NCI-H2227 treated with DMSO at 0.1 percent for 48 hours (cell line): ENCODE measurements at regions not wholly inside any gene's neighbourhood (a gene's known extent, or its start where the extent isn't known, plus 50 kb on each side); places are given as distances from the start of the nearest gene placed in this dataset.
"Not testable (repeated sequence)": the region's sequence is repeated elsewhere in the genome, so short reads cannot be mapped to it uniquely, and the experiment has no call there.

Source experiments
- DNase-seq: peaks from one replicate; lab custom pipeline; 2025; lab: John Stamatoyannopoulos, UW

DNA sequence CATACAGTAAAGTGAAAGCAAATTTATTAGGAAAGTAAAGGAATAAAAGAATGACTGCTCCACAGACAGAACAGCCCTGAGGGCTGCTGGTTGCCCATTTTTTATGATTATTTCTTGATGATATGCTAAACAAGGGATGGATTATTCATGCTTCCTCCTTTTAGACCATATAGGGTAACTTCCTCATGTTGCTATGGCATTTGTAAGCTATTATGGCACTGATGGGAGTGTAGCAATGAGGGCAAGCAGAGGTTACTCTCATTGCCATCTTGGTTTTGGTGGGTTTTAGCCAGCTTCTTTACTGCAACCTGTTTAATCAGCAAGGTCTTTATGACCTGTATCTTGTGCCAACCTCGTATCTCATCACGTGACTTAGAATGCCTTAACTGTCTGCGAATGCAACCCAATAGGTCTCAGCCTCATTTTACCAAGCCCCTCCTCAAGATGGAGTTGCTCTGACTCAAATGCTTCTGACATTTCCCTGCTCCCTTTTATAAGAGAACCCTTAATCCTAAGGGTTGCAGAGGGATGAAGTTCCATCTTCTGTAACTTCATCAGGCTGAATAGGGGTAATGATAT lies 280.1 kb upstream of the RGS17 start:
- no peak for DNase-seq

DNA sequence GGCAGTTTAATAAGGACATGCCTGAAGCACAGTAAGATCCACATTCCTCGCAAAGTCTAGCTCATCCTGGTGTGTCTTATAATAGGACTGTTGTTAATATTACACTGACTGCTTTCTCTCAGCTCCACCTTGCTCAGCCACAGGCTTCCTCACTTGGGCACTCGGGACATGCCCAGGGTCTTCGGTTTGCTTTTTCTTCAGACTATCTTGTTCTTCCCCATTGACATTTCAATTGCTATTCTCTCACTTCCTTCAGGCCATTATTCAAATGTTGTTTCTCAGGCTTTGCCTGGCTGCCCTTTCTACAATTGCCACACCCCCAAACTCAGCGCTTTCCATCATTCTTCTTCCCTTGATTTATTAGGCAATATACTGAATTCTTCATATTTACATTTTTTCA lies 274.8 kb upstream of the RGS17 start:
- no peak for DNase-seq

DNA sequence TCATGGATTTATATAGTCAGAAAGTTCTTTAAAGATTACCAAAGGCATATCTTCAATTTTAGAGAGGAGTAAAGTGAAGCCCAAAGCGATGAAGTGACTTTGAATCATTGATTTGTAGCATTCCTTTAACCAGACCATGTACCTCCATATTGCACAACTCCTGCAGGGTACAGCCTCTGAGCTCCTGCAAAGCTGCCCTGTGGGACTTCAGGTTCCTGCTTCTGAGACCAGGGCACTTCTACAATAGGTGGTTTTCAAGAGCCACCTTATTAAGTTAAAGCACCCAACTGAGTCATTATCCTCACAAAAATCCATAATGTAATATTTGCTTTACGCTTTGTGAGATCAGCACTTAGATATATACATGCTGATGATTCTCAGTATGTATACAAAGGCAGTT lies 270.7 kb upstream of the RGS17 start:
- DNase-seq: no peak

DNA sequence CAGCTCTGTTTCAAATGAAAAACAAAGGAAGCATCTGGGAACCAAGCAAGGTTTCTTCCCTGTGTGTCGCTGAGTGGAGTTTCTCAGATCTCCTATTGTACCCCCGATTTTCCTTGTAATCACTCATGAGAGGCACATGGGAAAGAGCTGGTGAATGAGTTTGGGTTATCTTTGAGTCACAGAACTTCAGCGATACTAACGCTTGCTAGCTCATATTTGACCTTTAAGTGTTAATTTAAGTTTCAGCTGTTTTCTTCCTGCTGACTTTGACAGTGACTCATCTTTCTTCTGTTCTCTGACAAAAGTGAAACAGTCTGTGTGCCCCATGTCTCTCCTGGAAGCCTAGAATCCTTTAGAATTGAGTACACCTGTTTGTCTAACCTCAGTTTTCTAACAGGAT lies 261.1 kb upstream of the RGS17 start:
- DNase-seq: no peak

DNA sequence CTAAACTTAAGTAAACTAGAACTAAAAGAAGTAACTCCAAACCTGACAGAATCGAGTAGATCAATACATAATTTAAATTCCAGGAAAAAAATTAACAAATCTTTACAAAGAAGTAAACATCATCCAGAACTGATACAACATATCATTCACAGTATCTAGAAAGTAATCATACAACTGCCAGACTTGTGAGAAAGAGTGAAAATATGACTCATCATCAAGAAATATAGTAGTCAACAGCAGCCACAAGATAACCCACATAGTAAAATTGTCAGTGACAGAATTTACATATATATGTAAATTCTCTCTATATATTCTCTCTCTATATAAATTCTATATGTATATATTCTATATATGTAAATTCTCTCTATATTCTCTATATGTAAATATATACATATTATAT lies 242.8 kb upstream of the RGS17 start:
- DNase-seq: no peak

DNA sequence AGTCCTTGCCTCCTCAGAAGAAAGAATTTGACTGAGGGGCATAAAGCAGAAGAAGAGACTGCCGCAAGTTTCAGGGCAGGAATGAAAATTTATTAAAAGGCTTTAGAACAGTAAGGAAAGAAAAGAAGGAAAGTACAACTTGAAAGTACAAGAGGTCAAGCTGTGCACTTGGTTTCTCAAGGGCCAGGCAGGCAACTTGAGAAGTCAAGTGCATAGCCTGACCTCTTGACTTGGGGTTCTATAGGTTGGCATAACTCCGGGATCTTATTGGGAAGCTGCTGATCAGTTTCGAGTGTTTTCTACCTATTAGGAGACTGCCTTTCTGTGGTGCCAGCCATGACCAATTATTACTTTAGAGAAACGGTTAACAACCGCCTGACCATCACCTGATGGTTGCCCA lies 237.0 kb upstream of the RGS17 start:
- DNase-seq: no peak

DNA sequence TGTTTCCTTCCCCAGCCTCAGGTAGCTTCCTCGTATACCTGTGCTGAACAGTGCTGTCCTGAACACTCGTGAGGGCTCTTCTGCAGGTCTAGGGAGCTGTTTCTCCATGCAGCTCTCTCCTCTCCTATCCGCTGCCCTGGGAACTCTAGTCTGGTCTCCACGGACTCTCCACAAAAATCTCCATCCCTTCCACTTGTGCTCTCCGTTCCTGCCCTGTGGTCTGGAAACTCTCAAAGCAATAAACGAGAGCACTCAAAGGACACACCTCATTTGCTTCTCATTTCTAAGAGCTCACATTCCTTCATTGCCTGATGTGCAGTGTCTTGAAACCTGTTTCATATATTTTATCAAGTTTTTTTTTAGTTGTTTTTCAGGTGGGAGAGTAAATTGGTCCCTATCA lies 235.9 kb upstream of the RGS17 start:
- no peak for DNase-seq

DNA sequence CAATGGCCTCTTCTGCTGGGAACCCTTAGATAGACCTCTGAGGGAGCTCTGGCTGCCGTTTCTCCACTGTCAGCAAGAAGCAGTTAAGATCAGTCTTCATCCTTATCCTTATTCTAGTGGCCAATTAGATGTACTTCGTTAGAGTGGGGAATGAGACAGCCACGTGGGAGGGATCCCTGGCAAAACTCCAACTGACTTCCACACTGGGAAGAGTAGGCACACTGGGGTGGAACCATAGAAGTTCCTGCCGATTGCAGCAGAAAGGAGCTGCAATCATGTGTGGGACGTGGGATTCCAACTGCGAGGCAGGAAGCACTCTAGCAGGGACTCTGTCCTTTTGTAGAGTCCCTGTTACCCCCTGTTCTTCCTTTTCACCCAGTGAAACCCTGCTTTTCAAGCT lies 226.3 kb upstream of the RGS17 start:
- DNase-seq: no peak

DNA sequence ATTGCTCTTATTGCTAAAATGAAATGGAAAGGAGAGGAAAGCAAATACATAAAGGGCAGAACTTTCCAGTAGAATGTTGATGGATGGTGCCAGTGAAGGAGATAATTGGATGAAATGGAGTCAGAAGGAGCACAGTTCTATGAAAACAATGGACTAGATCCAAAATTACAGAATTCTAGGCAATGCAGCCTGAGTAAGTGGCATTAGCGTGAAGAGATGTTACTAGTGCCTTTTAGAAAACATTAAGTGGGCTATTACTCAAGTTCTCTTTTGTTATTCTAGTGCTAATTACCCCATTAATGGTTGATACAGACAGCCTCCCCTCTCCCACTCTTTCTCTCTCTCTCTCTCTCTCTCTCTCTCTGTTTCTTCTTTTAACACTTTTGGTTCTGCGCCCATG lies 209.5 kb upstream of the RGS17 start:
- no peak for DNase-seq

DNA sequence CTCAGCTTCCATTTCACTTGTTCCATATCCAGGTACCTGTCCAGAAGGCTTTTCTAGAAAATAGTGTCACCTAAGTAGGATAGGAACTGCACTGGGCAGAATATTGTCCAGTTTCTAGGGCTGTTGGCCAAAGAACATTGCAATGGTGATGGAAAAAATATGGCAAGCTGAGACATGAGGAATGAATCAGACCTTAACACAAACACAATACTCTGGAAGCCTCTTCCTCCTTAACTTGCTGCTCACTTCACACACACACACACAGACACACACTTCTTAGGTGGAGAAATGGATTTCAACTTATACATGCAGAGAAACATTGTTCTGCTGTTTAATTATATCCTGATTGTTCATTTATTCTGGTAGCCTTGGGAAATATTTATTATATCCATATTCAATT lies 203.0 kb upstream of the RGS17 start:
- no peak for DNase-seq

DNA sequence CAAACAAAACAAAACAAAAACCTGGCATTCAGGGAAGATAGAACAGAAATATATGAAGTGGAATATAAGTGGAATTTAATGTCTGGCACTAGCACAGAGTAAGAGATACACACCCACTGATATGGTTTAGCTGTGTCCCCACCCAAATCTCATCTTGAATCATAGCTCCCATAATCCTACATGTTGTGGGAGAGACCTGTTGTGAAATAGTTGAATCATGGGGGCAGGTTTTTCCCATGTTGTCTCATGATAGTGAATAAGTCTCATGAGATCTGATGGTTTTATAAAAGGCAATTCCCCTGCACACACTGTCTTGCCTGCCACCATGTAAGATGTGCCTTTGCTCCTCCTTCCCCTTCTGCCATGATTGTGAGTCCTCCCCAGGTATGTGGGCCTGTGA lies 200.1 kb upstream of the RGS17 start:
- not testable (repeated sequence) for DNase-seq

DNA sequence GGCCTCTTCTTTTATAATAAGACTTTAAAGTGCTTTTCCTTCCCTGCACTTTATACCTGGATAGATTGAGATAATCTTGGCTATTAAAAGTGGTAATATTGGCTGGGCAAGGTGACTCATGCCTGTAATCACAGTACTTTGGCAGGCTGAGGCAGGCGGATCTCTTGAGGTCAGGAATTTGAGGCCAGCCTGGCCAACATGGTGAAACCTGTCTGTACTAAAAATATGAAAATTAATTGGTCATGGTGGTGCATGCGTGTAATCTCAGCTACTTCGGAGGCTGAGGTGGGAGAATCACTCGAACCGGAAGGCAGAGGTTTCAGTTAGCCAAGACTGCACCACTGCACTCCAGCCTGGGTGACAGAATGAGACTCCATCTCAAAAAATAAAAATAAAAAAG lies 197.1 kb upstream of the RGS17 start:
- DNase-seq: no peak

DNA sequence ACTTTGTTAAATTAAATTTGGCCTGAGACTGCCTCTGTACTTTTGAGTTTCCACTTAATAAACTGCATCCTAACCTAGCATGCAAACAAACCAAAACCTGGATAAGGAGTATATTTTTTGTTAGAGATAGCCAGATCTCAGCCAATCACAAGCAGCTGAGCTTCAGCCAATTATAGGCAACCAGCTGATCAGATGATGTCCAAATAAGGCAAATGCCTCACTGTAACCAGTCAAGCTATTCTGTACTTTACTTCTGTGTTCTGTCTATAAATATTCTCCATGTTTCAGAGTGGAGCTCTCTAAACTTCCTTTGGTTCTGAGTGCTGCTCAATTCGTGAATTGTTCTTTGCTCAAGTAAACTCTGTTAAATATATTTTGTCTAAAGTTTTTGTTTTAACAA lies 194.6 kb upstream of the RGS17 start:
- no peak for DNase-seq

DNA sequence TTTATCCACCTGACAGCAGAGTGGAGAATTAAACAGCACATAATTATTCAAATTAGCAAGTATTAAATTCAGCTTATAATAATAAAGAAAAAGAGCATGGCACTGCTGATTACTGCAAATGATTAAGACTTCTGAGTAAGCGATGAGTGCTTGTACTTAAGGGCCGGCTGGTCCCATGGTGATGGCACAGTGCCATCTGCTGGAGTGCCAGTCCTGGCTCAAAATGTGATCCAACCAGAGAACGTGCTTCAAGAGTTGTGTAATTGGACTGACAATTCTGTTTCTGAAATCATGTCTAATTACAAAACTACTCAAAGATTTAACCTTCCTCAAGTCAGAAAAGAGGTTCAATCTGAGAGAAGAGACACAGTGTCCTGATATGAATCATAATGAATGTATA lies 181.6 kb upstream of the RGS17 start:
- DNase-seq: no peak

DNA sequence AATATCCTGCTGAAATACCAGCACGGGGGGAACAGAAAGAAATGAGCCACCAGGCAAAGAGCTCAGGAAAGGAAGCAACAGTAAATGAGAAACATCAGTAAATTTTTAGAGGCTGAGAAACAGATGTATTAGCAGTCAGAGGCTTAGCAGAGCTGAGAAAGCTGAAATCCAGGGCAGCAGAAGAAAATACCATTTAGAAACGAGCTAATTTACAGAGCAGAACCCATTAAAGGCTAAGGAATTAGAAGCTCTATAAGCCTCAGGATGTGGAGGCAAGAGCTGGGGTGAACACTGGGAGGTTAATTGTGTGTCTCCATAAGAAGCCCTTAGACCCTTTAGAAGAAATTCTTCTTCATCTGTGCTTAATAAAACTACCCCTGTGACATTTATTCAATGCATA lies 178.6 kb upstream of the RGS17 start:
- no peak for DNase-seq

DNA sequence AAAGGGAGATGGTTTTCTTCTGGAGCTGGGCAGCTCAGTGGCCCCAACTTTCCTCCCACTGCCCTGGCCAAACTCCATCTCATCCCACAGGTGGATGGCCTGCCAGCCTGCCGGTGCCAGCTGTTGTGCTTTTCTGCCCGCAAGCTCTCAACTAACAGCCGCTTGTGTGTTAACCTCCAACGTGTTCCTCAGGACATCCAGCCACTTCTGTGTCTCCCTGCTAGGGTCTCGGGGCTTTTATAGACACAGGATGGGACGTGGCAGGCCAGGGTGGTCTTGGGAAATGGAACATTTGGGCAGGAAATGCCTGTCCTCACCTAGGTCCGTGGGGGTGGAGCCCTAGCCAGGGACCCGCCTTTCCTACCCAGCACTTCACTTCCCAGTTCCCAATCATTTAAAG lies 171.1 kb upstream of the RGS17 start:
- DNase-seq: no peak

DNA sequence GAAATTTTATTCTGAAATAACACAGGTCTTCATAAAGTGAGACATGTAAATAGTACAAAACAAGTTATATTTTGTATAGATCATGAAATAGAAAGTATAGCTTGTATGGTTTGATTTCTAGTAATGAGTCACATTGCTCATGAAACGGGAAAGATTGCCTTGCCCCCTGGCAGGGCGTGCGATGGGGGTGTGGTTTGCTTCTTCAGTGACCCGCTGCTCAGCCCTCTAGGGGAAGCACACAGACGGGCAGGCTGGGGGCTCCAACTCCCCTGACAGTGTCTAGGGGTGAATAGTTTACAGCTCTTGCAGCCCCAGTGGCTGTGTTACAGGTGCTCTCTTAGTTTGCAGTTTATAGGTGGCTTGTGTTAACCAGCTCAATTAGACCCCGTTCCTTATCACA lies 170.5 kb upstream of the RGS17 start:
- no peak for DNase-seq

DNA sequence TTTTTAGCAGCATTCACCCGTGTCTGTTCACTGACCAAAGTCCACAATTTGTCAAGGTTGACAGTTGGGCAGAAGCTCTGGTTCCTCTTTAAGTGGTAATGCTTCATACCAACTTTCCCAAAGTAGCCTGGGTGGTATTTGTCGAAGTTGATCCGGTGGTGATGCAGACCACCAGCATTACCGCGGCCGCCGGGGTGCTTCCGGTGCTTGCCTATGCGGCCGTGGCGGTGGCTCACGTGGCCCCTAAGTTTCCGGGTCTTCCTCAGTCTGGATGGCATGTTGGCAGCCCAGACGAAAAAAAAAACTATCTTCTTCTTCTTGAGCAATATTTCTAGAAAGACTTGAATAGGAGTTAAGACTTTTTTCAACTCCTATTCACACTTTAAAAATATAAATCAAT lies 151.4 kb upstream of the RGS17 start:
- not testable (repeated sequence) for DNase-seq

DNA sequence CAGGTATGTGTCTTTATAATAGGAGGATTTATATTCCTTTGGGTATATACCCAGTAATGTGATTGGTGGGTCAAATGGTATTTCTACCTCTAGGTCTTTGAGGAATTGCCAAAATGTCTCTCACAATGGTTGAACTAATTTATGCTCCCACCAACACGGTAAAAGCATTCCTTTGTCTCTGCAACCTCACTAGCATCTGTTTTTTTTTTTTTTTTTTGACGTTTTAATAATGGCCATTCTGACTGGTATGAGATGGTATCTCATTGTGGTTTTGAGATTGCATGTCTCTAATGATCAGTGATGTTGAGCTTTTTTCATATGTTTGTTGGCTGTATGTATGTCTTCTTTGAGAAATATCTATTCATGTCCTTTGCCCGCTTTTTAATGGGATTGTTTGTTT lies 144.9 kb upstream of the RGS17 start:
- no peak for DNase-seq

DNA sequence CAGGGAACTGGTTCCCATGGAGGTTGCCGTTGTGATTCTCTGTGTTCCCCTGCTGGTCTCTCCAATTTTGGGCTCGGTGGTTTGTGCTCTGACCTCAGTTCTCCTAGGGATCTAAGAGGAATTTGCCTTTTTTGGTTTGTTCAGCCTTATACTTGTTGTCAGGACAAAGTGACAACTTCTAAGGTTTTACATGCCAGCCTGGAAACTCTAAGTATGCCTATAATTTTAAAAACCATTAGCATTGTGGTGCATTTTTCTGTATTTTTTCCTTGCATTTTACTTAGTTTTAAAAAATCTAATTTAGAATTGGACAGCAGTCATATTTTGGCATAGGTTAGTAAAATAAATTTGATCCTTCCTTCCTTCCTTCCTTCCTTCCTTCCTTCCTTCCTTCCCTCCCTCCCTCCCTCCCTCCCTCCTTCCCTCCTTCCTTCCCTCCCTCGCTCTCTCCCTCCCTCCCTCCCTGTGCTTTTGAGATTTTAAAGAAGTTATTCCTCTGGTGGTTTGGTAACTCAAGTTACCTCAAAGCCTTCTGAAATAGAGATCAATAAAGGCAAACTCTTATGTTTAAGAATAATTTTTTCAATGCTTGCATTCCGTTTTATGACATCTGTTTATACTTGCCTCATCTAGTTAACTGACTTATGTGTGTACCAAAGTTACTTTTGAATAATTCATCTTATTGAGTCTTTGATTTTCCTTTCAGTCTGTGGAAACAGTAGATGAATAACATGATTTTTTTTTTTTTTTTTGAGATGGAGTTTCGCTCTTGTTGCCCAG lies 141.3 kb upstream of the RGS17 start:
- no peak for DNase-seq

DNA sequence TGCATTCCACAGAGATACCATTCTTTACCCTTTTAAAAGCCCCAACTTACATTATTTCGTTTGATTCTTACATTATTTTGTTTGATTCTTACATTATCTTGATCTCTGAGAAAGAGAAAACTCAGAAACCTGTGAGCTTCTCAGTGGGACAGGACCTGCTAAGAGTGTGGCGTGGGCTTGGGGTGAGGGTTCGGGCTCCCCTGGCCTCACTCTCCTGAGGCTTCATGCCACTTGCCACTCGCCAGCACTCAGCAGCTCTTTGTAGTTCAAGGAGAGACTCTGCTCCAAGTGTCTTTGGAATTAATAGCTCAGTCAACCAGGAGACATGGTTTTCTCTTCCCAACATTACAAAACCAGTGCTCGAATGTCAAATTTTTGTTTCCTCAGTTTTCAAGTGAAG lies 132.4 kb upstream of the RGS17 start:
- no peak for DNase-seq

DNA sequence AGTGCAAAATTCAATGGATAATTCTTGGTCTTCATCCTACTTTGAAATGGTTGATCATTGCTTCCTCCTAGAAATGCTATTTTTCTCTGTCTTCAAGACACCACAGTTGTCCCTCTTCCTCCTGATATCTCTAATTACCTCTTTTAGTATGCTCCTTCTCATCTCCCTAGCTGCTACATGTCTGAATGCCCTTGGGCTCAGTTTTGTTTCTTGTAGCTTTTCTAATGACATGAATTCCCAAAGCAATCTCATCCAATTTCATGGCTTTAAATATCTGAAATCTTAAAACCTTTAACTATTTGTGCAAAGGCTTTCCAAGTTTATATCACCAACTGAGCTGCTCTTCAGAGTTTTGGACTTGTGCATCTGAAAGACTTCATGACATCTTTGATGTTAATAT lies 120.2 kb upstream of the RGS17 start:
- no peak for DNase-seq

DNA sequence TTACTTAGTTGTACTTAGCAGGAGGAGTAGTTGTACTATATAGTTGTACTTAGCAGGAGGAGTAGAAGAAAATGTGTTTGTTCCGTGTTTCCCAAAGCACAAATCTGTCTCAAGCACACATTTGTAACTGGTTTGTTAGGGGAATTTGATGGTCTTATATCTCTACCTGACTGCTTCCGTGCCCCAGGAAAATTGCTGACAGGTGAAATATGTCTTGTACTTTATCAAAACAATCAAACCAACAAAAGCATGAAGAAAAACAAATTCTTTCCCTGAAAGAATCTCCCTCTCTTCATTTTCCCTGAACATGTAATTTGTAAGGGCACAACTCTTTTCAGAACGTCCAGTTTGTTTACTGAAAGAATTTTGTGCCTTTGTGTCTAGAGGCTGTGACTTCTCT lies 106.6 kb upstream of the RGS17 start:
- no peak for DNase-seq

DNA sequence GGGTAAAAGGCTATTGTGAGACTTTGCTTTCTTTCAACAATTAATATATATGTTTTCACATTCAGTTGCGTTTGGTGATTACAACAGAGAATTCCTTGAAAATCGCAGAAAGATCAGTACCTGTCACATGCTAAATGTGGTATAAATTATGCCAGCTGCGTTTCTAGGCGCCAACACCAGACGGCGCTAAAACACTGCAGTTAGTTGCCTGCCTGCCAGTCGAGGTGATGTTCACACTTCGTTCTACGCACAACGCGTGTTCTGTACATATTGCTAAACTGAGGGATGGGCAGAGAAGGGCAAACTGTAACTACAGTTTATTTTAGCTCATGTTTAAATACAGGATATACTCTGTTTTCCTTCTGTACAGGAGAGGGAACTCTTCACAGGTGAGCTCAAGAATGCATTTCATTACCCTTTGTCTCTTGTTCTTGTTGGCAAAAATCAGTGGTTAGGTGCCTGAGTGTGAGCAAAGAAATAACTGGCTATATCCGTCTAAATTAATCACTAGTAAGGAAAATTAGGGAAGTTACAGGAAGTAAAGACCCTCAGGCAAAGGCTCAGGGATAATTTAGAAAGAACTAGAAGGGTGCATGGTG lies 100.1 kb upstream of the RGS17 start:
- no peak for DNase-seq
